A549 (cell line): ENCODE measurements at regions not wholly inside any gene's neighbourhood (a gene's known extent, or its start where the extent isn't known, plus 50 kb on each side); places are given as distances from the start of the nearest gene placed in this dataset.

ENCODE experiments used
- ATAC-seq, 2 experiments: fragments of 200-7000 bp in 1 of 2; fragments of >200 bp in 1 of 2; cut with Nextera tagmentation in 1 of 2; cut with Tn5 transposase in 1 of 2; 3 replicates each; pipeline versions ENCODE4 v1.8.0 to v1.9.1; 2018 to 2020; ENCODE audit warnings: mild to moderate bottlenecking in 1 of 2, moderate library complexity in 1 of 2
- CTCF ChIA-PET: fragments of 300-600 bp; sonication (Branson Sonifier 250); formaldehyde crosslinking; extraction: SDS; loops from one replicate; lab custom pipeline; 2021; ENCODE audit warnings: antibody characterized with exemption, inconsistent platforms; lab: Yijun Ruan, JAX
- POLR2A ChIA-PET: fragments of 350-600 bp; formaldehyde crosslinking; extraction: SDS; loops from one replicate; lab custom pipeline; 2021; ENCODE audit warnings: antibody characterized with exemption, inconsistent platforms; lab: Yijun Ruan, JAX
- DNase-seq, 2 experiments: peaks; one replicate each; pipeline versions ENCODE4 v3.0.0 to v3.0.0-alpha.2; 2011 to 2016; ENCODE audit warnings: low read depth in 1 of 2, low spot score in 1 of 2
- FAIRE-seq: peaks from 2 replicates; lab custom pipeline; 2011; peaks lifted over from hg19 to GRCh38; lab: Jason Lieb, UNC
- H3K27ac ChIP-seq, 2 experiments: fragments of >200 bp; sonication (Bioruptor Twin); formaldehyde crosslinking; 3 replicates each; pipeline ENCODE4 v1.5.1; 2016 to 2017
- H3K4me1 ChIP-seq: fragments of >200 bp; sonication (Bioruptor Twin); formaldehyde crosslinking; 3 replicates; pipeline ENCODE4 v1.6.1; 2016
- H3K4me2 ChIP-seq: fragments of >200 bp; sonication (Bioruptor Twin); formaldehyde crosslinking; 3 replicates; pipeline ENCODE4 v1.6.1; 2016
- H3K4me3 ChIP-seq: fragments of >200 bp; sonication (Bioruptor Twin); formaldehyde crosslinking; 3 replicates; pipeline ENCODE4 v1.5.1; 2016
- H3K9me3 ChIP-seq: fragments of >200 bp; sonication (Bioruptor Twin); formaldehyde crosslinking; 3 replicates; pipeline ENCODE4 v1.6.1; 2016
- BHLHE40 ChIP-seq: IDR thresholded peaks from 2 replicates; pipeline ENCODE4 v1.6.1; 2012; ENCODE audit warnings: low read depth, low read length, inconsistent platforms
- CBX2 ChIP-seq: fragments of 200-600 bp; sonication (generic); IDR thresholded peaks from 2 replicates; pipeline ENCODE4 v1.6.1; 2016; ENCODE audit warnings: low read depth, mild to moderate bottlenecking, borderline replicate concordance
- EHF ChIP-seq: fragments of 250-450 bp; sonication (Bioruptor Pico); IDR thresholded peaks from 2 replicates; pipeline ENCODE4 v1.5.0; 2020; ENCODE audit warnings: mild to moderate bottlenecking
- FOSL2 ChIP-seq, 2 experiments: fragments of 450-650 bp in 1 of 2; fragments of >200 bp in 1 of 2; sonication (Bioruptor Twin) in 1 of 2; formaldehyde crosslinking; IDR thresholded peaks; 2 replicates each; pipeline versions ENCODE4 v1.5.0 to v1.6.1; 2016 to 2020; ENCODE audit warnings: mild to moderate bottlenecking in 1 of 2, moderate library complexity in 1 of 2
- HDAC2 ChIP-seq: fragments of 200-600 bp; sonication (generic); IDR thresholded peaks from 2 replicates; pipeline ENCODE4 v1.6.1; 2016
- HOXB13 ChIP-seq: fragments of 250-450 bp; sonication (Bioruptor Pico); IDR thresholded peaks from 2 replicates; pipeline ENCODE4 v1.5.0; 2020; ENCODE audit warnings: low read depth, mild to moderate bottlenecking, moderate library complexity
- KDM5A ChIP-seq: fragments of 200-600 bp; sonication (generic); IDR thresholded peaks from 2 replicates; pipeline ENCODE4 v1.6.1; 2016; ENCODE audit warnings: antibody characterized with exemption, mild to moderate bottlenecking
- MAFK ChIP-seq: fragments of 450-650 bp; IDR thresholded peaks from 2 replicates; pipeline ENCODE4 v1.6.1; 2014; ENCODE audit not compliant: partially characterized antibody
- MYC ChIP-seq: IDR thresholded peaks from 2 replicates; pipeline ENCODE4 v1.6.1; 2012; ENCODE audit warnings: mild to moderate bottlenecking, inconsistent platforms, low read length, improper control_type of control experiment, borderline replicate concordance
- NR3C1 ChIP-seq: fragments of >200 bp; sonication (Bioruptor Twin); formaldehyde crosslinking; IDR thresholded peaks from 3 replicates; pipeline ENCODE4 v1.6.1; 2017
- PHF8 ChIP-seq: fragments of 200-600 bp; sonication (generic); IDR thresholded peaks from 2 replicates; pipeline ENCODE4 v1.6.1; 2016; ENCODE audit warnings: low read depth, mild to moderate bottlenecking, antibody characterized with exemption, moderate library complexity, borderline replicate concordance
- POLR2A ChIP-seq: IDR thresholded peaks from 2 replicates; pipeline ENCODE4 v1.6.1; 2012; ENCODE audit warnings: mild to moderate bottlenecking, low read length
- POLR2AphosphoS2 ChIP-seq: conservative IDR thresholded peaks from 2 replicates; pipeline ENCODE4 v1.6.1; 2012; ENCODE audit warnings: low read length, improper control_type of control experiment, inconsistent platforms
- RAD21 ChIP-seq, 2 experiments: fragments of >200 bp in 1 of 2; sonication (Bioruptor Twin) in 1 of 2; formaldehyde crosslinking in 1 of 2; IDR thresholded peaks in 1 of 2; conservative IDR thresholded peaks in 1 of 2; 2 replicates in 1 of 2; 3 replicates in 1 of 2; pipeline ENCODE4 v1.6.1; 2012 to 2018; ENCODE audit warnings: inconsistent platforms in 1 of 2
- RARB ChIP-seq: fragments of 250-450 bp; sonication (Bioruptor Pico); IDR thresholded peaks from 2 replicates; pipeline ENCODE4 v1.8.0; 2021; ENCODE audit warnings: mild to moderate bottlenecking, moderate library complexity
- RCOR1 ChIP-seq: fragments of 150-350 bp; IDR thresholded peaks from 2 replicates; pipeline ENCODE4 v1.6.1; 2014; ENCODE audit warnings: antibody characterized with exemption, low read length, low read depth
- RFX5 ChIP-seq: fragments of 450-650 bp; IDR thresholded peaks from 2 replicates; pipeline ENCODE4 v1.7.1; 2014; ENCODE audit warnings: antibody characterized with exemption, mild to moderate bottlenecking, moderate library complexity
- TFCP2L1 ChIP-seq: fragments of 250-450 bp; sonication (Bioruptor Pico); IDR thresholded peaks from 2 replicates; pipeline ENCODE4 v1.5.0; 2021; ENCODE audit warnings: mild to moderate bottlenecking
- ZFP36 ChIP-seq: fragments of 450-650 bp; IDR thresholded peaks from 2 replicates; pipeline ENCODE4 v1.6.1; 2014; ENCODE audit warnings: borderline replicate concordance; ENCODE audit not compliant: partially characterized antibody
- WGBS: methylation state at CpG from one replicate; pipeline ENCODE4 v1.1.6; 2017; ENCODE audit errors: missing lambda C conversion rate; 5-methylcytosine and 5-hydroxymethylcytosine counted together
- TF ChIP-seq, protein P1 (sequence below): fragments of >200 bp; sonication (Bioruptor Twin); formaldehyde crosslinking; IDR thresholded peaks from 3 replicates; pipeline ENCODE4 v1.6.1; 2016
- TF ChIP-seq, protein P2 (sequence below): fragments of >200 bp; sonication (Bioruptor Twin); formaldehyde crosslinking; IDR thresholded peaks from 3 replicates; pipeline ENCODE4 v1.5.1; 2016
- TF ChIP-seq, protein P3 (sequence below): fragments of 250-450 bp; sonication (Bioruptor Pico); IDR thresholded peaks from 2 replicates; pipeline ENCODE4 v1.5.0; 2021; ENCODE audit warnings: mild to moderate bottlenecking, moderate library complexity, borderline replicate concordance
- TF ChIP-seq, protein P4 (sequence below): fragments of 200-600 bp; sonication (generic); IDR thresholded peaks from 2 replicates; pipeline ENCODE4 v1.6.1; 2016; ENCODE audit warnings: antibody characterized with exemption, mild to moderate bottlenecking, moderate library complexity

DNA sequence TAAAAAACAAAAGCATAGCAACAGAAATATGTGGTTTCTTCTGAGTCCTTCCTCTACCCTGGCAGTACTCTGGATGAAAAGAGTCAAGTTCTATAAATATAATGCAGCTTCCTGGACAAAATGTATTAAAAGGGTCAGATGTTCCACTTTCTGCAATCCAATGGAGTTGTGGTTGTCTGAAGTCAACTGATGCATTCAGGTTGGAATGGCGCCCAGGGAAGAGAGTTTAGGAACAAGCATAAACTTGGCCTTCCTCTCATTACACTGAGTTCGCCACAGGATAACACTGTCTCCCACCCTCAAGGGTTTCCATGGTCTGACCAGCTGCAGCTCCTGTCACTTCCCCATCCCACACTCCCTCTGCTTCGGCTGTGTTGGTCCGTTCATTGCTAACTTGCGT lies 66.4 kb downstream of the PLEKHG1 start:
- no peaks in the 10 kb centered on the region; the same call in 2 of the 3 replicates for H3K4me1 ChIP-seq
- DNase-seq (no peak), FAIRE-seq (no peak), ATAC-seq (no peak)
- WGBS: 83% methylated on average over 5 of the region's 5 CpGs
- H3K27ac ChIP-seq: no peak overlapping the region
- no peak overlapping the region for H3K4me3 ChIP-seq
- CTCF ChIA-PET: no interaction called here
- POLR2A ChIA-PET: no interaction called here
- TF ChIP-seq FOSL2 (IDR thresholded peaks at IDR 0.05) (no peak), FOSL2 (CRISPR knock-in tag; IDR thresholded peaks at IDR 0.05) (no peak), TFCP2L1 (CRISPR knock-in tag) (no peak), HDAC2 (no peak), MAFK (no peak), NR3C1 (no peak), MYC (no peak), RARB (CRISPR knock-in tag) (no peak)
- TF ChIP-seq, protein P1, sequence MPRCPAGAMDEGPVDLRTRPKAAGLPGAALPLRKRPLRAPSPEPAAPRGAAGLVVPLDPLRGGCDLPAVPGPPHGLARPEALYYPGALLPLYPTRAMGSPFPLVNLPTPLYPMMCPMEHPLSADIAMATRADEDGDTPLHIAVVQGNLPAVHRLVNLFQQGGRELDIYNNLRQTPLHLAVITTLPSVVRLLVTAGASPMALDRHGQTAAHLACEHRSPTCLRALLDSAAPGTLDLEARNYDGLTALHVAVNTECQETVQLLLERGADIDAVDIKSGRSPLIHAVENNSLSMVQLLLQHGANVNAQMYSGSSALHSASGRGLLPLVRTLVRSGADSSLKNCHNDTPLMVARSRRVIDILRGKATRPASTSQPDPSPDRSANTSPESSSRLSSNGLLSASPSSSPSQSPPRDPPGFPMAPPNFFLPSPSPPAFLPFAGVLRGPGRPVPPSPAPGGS: no peak
- TF ChIP-seq, protein P2, sequence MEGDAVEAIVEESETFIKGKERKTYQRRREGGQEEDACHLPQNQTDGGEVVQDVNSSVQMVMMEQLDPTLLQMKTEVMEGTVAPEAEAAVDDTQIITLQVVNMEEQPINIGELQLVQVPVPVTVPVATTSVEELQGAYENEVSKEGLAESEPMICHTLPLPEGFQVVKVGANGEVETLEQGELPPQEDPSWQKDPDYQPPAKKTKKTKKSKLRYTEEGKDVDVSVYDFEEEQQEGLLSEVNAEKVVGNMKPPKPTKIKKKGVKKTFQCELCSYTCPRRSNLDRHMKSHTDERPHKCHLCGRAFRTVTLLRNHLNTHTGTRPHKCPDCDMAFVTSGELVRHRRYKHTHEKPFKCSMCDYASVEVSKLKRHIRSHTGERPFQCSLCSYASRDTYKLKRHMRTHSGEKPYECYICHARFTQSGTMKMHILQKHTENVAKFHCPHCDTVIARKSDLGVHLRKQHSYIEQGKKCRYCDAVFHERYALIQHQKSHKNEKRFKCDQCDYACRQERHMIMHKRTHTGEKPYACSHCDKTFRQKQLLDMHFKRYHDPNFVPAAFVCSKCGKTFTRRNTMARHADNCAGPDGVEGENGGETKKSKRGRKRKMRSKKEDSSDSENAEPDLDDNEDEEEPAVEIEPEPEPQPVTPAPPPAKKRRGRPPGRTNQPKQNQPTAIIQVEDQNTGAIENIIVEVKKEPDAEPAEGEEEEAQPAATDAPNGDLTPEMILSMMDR: no peak
- H3K9me3 ChIP-seq: no peaks in the 10 kb centered on the region
- no peak overlapping the region for H3K4me2 ChIP-seq

DNA sequence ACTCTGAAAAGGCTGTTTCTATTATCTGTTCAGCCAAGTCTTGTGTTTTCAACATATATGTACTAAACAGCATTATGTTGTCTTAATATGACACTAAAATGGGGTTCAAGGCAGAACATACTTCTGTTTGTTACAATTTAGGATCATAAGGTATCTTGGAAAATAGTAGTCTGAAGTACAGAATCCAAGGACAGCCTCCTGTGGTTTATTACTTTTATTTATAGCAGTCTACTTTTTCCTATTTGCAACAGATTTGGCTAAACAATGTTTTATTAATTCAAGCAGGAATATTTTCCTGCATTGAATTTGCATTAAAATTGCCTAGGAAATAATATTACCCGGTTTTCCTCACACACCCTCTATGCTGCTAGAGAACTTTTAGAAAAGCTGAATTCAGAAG lies 67.7 kb downstream of the PLEKHG1 start:
- Histone ChIP-seq H3K4me2 (no peak overlapping the region), H3K4me1 (no peaks in the 10 kb centered on the region; the same call in 2 of the 3 replicates), H3K27ac (no peak overlapping the region), H3K4me3 (no peak overlapping the region), H3K9me3 (no peaks in the 10 kb centered on the region)
- 4% methylated on average over 1 of the region's 1 CpG for WGBS
- ATAC-seq (no peak), DNase-seq (no peak), FAIRE-seq (no peak)
- CTCF ChIA-PET: no interaction called here
- POLR2A ChIA-PET: no interaction called here
- TF ChIP-seq RAD21 (conservative IDR thresholded peaks at IDR 0.05 in 1 of 2, IDR thresholded peaks at IDR 0.05 in 1 of 2) (no peak), RFX5 (no peak), CBX2 (no peak), ZFP36 (no peak), HDAC2 (no peak), RCOR1 (no peak), RARB (CRISPR knock-in tag) (no peak), FOSL2 (IDR thresholded peaks at IDR 0.05) (no peak), FOSL2 (CRISPR knock-in tag; IDR thresholded peaks at IDR 0.05) (no peak), PHF8 (no peak), HOXB13 (no peak), MYC (no peak), POLR2AphosphoS2 (no peak), KDM5A (no peak), BHLHE40 (no peak), EHF (CRISPR knock-in tag) (no peak), POLR2A (no peak)
- TF ChIP-seq, protein P2: no peak
- TF ChIP-seq, protein P3, sequence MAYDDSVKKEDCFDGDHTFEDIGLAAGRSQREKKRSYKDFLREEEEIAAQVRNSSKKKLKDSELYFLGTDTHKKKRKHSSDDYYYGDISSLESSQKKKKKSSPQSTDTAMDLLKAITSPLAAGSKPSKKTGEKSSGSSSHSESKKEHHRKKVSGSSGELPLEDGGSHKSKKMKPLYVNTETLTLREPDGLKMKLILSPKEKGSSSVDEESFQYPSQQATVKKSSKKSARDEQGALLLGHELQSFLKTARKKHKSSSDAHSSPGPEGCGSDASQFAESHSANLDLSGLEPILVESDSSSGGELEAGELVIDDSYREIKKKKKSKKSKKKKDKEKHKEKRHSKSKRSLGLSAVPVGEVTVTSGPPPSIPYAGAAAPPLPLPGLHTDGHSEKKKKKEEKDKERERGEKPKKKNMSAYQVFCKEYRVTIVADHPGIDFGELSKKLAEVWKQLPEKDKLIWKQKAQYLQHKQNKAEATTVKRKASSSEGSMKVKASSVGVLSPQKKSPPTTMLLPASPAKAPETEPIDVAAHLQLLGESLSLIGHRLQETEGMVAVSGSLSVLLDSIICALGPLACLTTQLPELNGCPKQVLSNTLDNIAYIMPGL (CRISPR knock-in tag): no peak
- TF ChIP-seq, protein P4, sequence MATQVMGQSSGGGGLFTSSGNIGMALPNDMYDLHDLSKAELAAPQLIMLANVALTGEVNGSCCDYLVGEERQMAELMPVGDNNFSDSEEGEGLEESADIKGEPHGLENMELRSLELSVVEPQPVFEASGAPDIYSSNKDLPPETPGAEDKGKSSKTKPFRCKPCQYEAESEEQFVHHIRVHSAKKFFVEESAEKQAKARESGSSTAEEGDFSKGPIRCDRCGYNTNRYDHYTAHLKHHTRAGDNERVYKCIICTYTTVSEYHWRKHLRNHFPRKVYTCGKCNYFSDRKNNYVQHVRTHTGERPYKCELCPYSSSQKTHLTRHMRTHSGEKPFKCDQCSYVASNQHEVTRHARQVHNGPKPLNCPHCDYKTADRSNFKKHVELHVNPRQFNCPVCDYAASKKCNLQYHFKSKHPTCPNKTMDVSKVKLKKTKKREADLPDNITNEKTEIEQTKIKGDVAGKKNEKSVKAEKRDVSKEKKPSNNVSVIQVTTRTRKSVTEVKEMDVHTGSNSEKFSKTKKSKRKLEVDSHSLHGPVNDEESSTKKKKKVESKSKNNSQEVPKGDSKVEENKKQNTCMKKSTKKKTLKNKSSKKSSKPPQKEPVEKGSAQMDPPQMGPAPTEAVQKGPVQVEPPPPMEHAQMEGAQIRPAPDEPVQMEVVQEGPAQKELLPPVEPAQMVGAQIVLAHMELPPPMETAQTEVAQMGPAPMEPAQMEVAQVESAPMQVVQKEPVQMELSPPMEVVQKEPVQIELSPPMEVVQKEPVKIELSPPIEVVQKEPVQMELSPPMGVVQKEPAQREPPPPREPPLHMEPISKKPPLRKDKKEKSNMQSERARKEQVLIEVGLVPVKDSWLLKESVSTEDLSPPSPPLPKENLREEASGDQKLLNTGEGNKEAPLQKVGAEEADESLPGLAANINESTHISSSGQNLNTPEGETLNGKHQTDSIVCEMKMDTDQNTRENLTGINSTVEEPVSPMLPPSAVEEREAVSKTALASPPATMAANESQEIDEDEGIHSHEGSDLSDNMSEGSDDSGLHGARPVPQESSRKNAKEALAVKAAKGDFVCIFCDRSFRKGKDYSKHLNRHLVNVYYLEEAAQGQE: no peak
- TF ChIP-seq, all 56 proteins: peak for 0
